Endometrial microvascular endothelial cells (primary cell): ENCODE measurements at regions not wholly inside any gene's neighbourhood (a gene's known extent, or its start where the extent isn't known, plus 50 kb on each side); places are given as distances from the start of the nearest gene placed in this dataset.
"Not testable (repeated sequence)": the region's sequence is repeated elsewhere in the genome, so short reads cannot be mapped to it uniquely, and the experiment has no call there.

Experiments
- in situ Hi-C: cut with HindIII; loops from 2 replicates; pipeline ENCODE4 v1.10.0; 2017; ENCODE audit warnings: low sequenced_read_pairs, low pct_unique_long_range_greater_than_20kb; ENCODE audit errors: inconsistent ontology term

GRCh38 chr2:80968450-80968849 lies 663.9 kb upstream of the LRRTM1 start:
- in situ Hi-C loops = no loop called here

DNA sequence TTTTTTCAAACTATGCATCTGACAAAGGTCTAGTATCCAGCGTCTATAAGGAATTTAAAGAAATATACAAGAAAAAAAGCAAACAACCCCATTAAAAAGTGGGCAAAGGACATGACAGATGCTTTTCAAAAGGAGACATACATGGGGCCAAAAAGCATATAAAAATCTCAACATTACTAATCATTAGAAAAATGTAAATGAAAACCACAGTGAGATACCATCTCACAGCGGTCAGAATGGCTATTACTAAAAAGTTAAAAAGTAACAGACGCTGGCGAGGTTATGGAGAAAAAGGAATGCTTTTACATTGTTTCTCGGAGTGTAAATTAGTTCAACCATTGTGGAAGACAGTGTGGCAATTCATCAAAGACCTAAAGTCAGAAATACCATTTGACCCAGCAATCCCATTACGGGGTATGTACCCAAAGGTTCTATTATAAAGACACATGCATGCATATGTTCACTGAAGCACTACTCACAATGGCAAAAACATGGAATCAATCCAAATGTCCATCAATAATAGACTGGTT lies 643.1 kb upstream of the LRRTM1 start:
- in situ Hi-C loops = no loop called here

- in situ Hi-C loops = no loop called here
Observed at GRCh38 chr2:80943487-80943886, 638.9 kb upstream of the LRRTM1 start.

DNA sequence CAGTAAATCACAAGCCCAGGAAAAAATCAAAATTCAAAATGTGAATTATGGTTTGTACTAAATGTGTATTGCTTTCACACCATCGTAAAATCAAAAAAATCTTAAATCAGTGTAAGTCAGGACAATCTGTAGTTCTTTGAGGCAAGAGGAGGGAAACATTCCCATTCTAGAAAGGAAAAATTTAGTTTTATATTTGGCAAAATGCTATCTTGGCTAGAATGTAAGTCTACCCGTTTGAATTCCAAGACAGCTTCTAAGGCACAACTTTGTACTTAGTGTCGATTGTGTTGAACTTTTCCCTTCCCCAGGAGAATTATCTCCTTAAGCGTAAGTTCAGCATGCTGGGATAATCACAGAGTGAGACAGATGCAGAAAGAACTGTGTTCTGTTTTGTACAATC lies 638.2 kb upstream of the LRRTM1 start:
- in situ Hi-C loops = no loop called here

DNA sequence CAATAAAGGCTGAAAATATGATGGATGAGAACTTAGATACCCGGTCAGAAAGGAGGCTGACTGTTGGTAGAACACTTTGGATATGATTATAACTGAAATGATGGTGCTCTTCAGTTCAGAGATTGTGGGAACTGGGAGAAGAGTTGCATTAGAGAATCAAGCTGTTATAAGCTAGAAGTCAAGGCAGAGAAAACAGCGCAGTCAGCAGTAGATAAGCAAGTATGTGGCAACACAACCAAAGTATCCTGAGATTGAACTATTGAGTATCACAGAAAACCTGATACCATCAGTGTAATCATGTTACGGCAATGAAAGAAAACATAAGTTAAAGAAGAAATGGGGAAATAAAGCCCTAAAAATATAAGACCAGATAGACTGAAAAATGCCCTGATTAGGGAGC lies 633.9 kb upstream of the LRRTM1 start:
- in situ Hi-C loops = no loop called here

DNA sequence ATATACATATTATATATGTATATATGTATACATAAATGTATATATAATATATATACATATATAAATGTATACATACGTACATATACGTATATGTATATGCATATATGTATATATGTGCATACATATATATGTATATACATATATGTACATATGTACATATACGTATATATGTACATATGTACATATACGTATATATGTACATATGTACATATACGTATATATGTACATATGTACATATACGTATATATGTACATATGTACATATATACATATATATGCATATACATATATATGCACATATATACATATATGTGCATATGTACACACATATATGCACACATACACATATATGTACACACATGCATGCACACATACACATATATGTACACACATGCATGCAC lies 627.3 kb upstream of the LRRTM1 start:
- in situ Hi-C loops = not testable (repeated sequence)

DNA sequence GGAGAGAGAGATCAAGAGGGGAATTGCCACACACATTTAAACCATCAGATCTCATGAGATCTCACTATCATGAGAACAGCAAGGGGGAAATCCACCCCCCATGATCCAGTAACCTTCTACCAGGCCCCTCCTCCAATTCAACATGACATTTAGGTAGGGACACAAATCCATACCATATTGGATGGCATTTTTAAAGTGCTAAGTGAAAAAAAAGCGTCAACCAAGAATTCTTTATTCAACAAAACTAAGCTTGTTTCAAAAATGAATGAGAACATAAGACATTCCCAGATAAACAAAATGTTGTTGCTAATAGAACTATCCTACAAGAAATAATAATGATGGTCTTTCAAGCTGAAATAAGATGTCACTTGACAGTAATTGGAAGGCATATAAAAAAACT lies 626.2 kb upstream of the LRRTM1 start:
- in situ Hi-C loops = no loop called here

- in situ Hi-C loops = no loop called here
Observed at GRCh38 chr2:80926168-80926567, 621.6 kb upstream of the LRRTM1 start.

- in situ Hi-C loops = no loop called here
Observed at GRCh38 chr2:80896576-80896975, 592.0 kb upstream of the LRRTM1 start.

GRCh38 chr2:80894486-80894885 lies 589.9 kb upstream of the LRRTM1 start:
- in situ Hi-C loops = no loop called here

DNA sequence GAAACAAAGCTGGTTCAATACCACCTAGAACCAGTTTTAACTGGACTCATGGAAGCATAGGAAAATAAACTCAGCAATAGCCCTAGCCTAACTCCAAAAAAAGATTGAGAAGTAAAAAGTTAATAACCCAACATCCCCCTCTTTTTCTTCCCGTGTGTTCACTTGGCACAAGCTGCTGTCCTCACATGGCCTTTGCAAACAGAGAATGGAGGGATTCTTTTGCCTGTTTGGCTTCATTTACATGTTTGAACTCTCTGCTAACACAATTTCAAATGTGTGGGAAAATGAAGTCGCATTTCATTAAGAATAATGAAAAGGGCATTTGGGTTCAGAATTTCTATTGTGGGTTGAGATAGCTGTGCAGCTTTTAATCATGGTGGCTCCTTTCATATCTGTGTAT lies 589.2 kb upstream of the LRRTM1 start:
- in situ Hi-C loops = no loop called here

DNA sequence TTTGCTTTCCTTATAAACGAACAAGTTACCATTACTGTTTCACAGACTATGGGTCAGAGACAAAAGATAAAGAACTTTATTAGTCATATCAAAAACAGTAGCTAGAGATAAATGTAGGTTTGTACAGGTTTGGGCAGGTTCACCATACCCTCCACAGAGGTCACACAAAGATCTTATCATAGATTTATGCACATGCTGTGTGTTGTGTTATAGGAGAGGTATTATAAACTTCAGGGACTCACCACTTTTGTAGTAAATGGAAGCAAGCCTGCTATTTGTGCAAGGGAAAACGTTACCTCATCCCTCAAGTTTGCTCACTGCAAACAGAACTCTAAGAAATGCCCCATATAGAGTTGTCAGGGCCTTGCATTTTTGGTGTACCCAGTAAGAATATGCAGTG lies 584.5 kb upstream of the LRRTM1 start:
- in situ Hi-C loops = no loop called here

DNA sequence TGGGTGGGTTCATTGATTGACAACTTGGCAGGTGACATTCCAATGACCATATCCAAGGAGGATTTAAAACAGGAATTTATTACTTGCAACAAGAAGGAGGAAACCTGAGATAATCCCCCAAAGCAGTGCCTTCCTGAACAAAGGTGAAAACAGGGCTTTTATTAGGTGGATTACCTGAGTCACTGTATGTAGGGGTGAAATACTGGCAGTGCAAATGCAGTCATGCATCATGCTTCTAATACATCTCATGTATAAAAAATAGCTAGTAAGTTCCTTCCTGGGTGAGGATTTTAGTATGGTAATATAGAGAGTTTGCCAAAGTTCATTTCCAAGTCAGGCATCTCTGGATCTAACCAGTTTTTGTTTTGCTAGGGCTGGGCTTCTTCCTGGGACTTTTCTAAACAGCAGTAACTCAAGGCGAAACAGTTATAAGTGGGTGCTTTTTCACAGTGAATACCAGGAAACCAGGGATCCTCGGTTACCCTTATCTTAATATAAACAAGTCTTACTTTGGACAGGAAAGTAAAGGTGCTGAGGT lies 583.4 kb upstream of the LRRTM1 start:
- in situ Hi-C loops = no loop called here

- in situ Hi-C loops = no loop called here
Observed at GRCh38 chr2:80874374-80874773, 569.8 kb upstream of the LRRTM1 start.

GRCh38 chr2:80869858-80870438 lies 565.4 kb upstream of the LRRTM1 start:
- in situ Hi-C loops = no loop called here

- in situ Hi-C loops = no loop called here
Observed at GRCh38 chr2:80863147-80863714, 558.7 kb upstream of the LRRTM1 start.

GRCh38 chr2:80858965-80859364 lies 554.4 kb upstream of the LRRTM1 start:
- in situ Hi-C loops = no loop called here

DNA sequence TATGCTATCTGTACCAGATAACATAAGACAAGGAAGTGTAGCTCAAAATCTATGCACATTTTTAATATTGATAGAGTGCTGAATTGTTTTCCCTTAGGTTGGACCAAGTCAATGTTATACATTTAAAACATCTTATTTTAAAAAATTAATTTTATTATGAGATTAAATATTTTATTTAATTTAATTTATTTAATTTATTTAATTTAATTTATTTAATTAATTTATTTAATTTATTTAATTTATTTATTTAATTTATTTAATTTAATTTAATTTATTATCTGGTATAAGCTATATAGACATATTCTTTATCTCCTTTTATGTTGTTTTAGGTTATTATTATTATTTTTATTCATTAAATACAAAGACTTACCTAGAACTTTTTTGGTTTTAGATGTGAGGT lies 551.7 kb upstream of the LRRTM1 start:
- in situ Hi-C loops = no loop called here

DNA sequence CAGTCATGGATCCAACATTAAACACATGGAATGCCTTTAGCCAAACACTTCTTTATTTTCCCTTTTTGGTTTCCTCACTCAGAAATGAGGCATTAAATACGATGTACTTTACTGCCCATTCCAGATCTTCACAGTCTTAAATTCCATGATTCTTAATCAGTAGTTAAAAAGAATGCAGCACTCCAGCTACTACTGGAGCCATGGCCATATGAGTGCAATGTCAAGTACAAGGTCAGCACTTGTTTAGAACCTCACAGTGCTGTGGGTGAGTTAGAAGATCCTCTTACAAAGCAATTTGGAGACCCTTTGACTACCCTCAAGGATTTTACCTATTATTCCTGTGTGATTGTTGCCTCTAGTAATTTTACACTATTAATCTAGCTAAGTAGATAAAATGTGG lies 550.3 kb upstream of the LRRTM1 start:
- in situ Hi-C loops = no loop called here

GRCh38 chr2:80852808-80853139 lies 548.2 kb upstream of the LRRTM1 start:
- in situ Hi-C loops = no loop called here
